ENCODE measurements at regions not wholly inside any gene's neighbourhood (a gene's known extent, or its start where the extent isn't known, plus 50 kb on each side); places are given as distances from the start of the nearest gene placed in this dataset.

GRCh38 chr6:88449770-88450169, 283.6 kb upstream of the CNR1 start:
- Histone ChIP-seq H3K4me3 (no peak overlapping the region), H3K9ac (ENCODE audit: control insufficient read depth, insufficient read depth, low read length) (no peak overlapping the region), H2AFZ (ENCODE audit: control insufficient read depth, low read depth, low read length) (no peak overlapping the region), H3K4me1 (ENCODE audit: control insufficient read depth, insufficient read depth, low read length) (no peaks in the 10 kb centered on the region), H3K9me3 (replicated peaks; ENCODE audit: control insufficient read depth, insufficient read depth, low read length) (no peaks in the 10 kb centered on the region), H3K27ac (ENCODE audit: control insufficient read depth, insufficient read depth) (no peak overlapping the region), H3K27me3 (replicated peaks in 1 of 2; ENCODE audit: control insufficient read depth in 2 of 2, insufficient read depth in 2 of 2, low read length in 1 of 2) (no peaks in the 10 kb centered on the region), H3K4me2 (ENCODE audit: control insufficient read depth, insufficient read depth) (no peak overlapping the region), H3K79me2 (ENCODE audit: control insufficient read depth, insufficient read depth, low read length) (no peaks in the 10 kb centered on the region), H4K20me1 (ENCODE audit: control insufficient read depth, insufficient read depth) (no peaks in the 10 kb centered on the region), H3K36me3 (ENCODE audit: control insufficient read depth in 2 of 2, insufficient read depth in 2 of 2, low read length in 1 of 2) (no peaks in the 10 kb centered on the region)
- DNase-seq (ENCODE audit: low read depth, low spot score) (no peak), FAIRE-seq (no peak), ATAC-seq (no peak)
- ChIA-PET RAD21 (ENCODE audit: unreplicated experiment) (no interaction called here), CTCF (no interaction called here), SMC1A (ENCODE audit: uncharacterized antibody, unreplicated experiment) (no interaction called here), POLR2A (no interaction called here)
- in situ Hi-C loops (cut with MboI) = no loop called here
- intact Hi-C loops (cut with micrococcal nuclease; ENCODE audit: unreplicated experiment) = no loop called here
- TF ChIP-seq RFX5 (IDR thresholded peaks at IDR 0.05; ENCODE audit: low read depth, low read length) (no peak), SREBF1 (IDR thresholded peaks at IDR 0.05; ENCODE audit: low read length) (no peak), ASH2L (IDR thresholded peaks at IDR 0.05; ENCODE audit: borderline replicate concordance, low read depth) (no peak), ATF2 (IDR thresholded peaks at IDR 0.05; ENCODE audit: low read length) (no peak)
- TF ChIP-seq, protein P1, sequence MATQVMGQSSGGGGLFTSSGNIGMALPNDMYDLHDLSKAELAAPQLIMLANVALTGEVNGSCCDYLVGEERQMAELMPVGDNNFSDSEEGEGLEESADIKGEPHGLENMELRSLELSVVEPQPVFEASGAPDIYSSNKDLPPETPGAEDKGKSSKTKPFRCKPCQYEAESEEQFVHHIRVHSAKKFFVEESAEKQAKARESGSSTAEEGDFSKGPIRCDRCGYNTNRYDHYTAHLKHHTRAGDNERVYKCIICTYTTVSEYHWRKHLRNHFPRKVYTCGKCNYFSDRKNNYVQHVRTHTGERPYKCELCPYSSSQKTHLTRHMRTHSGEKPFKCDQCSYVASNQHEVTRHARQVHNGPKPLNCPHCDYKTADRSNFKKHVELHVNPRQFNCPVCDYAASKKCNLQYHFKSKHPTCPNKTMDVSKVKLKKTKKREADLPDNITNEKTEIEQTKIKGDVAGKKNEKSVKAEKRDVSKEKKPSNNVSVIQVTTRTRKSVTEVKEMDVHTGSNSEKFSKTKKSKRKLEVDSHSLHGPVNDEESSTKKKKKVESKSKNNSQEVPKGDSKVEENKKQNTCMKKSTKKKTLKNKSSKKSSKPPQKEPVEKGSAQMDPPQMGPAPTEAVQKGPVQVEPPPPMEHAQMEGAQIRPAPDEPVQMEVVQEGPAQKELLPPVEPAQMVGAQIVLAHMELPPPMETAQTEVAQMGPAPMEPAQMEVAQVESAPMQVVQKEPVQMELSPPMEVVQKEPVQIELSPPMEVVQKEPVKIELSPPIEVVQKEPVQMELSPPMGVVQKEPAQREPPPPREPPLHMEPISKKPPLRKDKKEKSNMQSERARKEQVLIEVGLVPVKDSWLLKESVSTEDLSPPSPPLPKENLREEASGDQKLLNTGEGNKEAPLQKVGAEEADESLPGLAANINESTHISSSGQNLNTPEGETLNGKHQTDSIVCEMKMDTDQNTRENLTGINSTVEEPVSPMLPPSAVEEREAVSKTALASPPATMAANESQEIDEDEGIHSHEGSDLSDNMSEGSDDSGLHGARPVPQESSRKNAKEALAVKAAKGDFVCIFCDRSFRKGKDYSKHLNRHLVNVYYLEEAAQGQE (IDR thresholded peaks at IDR 0.05; ENCODE audit: low read depth, low read length) = no peak
- TF ChIP-seq, protein P2, sequence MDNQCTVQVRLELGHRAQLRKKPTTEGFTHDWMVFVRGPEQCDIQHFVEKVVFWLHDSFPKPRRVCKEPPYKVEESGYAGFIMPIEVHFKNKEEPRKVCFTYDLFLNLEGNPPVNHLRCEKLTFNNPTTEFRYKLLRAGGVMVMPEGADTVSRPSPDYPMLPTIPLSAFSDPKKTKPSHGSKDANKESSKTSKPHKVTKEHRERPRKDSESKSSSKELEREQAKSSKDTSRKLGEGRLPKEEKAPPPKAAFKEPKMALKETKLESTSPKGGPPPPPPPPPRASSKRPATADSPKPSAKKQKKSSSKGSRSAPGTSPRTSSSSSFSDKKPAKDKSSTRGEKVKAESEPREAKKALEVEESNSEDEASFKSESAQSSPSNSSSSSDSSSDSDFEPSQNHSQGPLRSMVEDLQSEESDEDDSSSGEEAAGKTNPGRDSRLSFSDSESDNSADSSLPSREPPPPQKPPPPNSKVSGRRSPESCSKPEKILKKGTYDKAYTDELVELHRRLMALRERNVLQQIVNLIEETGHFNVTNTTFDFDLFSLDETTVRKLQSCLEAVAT (IDR thresholded peaks at IDR 0.05) = no peak
- TF ChIP-seq, protein P3, sequence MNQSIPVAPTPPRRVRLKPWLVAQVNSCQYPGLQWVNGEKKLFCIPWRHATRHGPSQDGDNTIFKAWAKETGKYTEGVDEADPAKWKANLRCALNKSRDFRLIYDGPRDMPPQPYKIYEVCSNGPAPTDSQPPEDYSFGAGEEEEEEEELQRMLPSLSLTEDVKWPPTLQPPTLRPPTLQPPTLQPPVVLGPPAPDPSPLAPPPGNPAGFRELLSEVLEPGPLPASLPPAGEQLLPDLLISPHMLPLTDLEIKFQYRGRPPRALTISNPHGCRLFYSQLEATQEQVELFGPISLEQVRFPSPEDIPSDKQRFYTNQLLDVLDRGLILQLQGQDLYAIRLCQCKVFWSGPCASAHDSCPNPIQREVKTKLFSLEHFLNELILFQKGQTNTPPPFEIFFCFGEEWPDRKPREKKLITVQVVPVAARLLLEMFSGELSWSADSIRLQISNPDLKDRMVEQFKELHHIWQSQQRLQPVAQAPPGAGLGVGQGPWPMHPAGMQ (IDR thresholded peaks at IDR 0.05; ENCODE audit: borderline replicate concordance) = no peak
- BruUV-seq (replicated peaks) = no TSS peak
- WGBS (ENCODE audit: insufficient coverage, insufficient replicate concordance, low lambda C conversion rate, missing lambda C conversion rate) = 51% methylated on average over 3 of the region's 3 CpGs
